OCI-LY1 (cell line): ENCODE measurements at regions not wholly inside any gene's neighbourhood (a gene's known extent, or its start where the extent isn't known, plus 50 kb on each side); places are given as distances from the start of the nearest gene placed in this dataset.

Source experiments
- H2AFZ ChIP-seq: fragments of 200-600 bp; sonication (generic), shearing (Covaris generic); 2 replicates; pipeline ENCODE4 v1.6.0; 2014; ENCODE audit warnings: antibody characterized with exemption, mild to moderate bottlenecking, low read length
- H3F3A ChIP-seq: fragments of 200-600 bp; sonication (generic), shearing (Covaris generic); 2 replicates; pipeline ENCODE4 v1.6.0; 2014; ENCODE audit warnings: mild to moderate bottlenecking, antibody characterized with exemption, low read length, moderate library complexity; ENCODE audit not compliant: insufficient read depth
- H3K27ac ChIP-seq: fragments of 200-600 bp; sonication (generic); 2 replicates; pipeline ENCODE4 v1.5.1; 2014; ENCODE audit warnings: low read length, mixed run types, mild to moderate bottlenecking, low read depth; ENCODE audit not compliant: poor library complexity, severe bottlenecking
- H3K27me3 ChIP-seq: fragments of 200-600 bp; sonication (generic); 2 replicates; pipeline ENCODE4 v1.6.0; 2014; ENCODE audit warnings: antibody characterized with exemption, mild to moderate bottlenecking, low read length, moderate library complexity; ENCODE audit not compliant: insufficient read depth
- H3K36me3 ChIP-seq: fragments of 200-600 bp; sonication (generic); 2 replicates; pipeline ENCODE4 v1.6.1; 2014; ENCODE audit warnings: mild to moderate bottlenecking, antibody characterized with exemption, low read length, moderate library complexity, mixed read lengths; ENCODE audit not compliant: insufficient read depth
- H3K4me1 ChIP-seq: fragments of 200-600 bp; sonication (generic); 2 replicates; pipeline ENCODE4 v1.5.1; 2014; ENCODE audit warnings: mild to moderate bottlenecking, low read length, moderate library complexity; ENCODE audit not compliant: insufficient read depth, severe bottlenecking
- H3K4me2 ChIP-seq: fragments of 200-600 bp; sonication (generic), shearing (Covaris generic); 2 replicates; pipeline ENCODE4 v1.6.1; 2014; ENCODE audit warnings: low read length
- H3K4me3 ChIP-seq: fragments of 200-600 bp; sonication (generic); 2 replicates; pipeline ENCODE4 v1.5.1; 2014; ENCODE audit warnings: low read length, low read depth, mild to moderate bottlenecking, mixed read lengths; ENCODE audit not compliant: poor library complexity, severe bottlenecking
- H3K79me2 ChIP-seq: fragments of 200-600 bp; shearing (Covaris generic); 2 replicates; pipeline ENCODE4 v1.6.1; 2016; ENCODE audit warnings: mixed run types, low read length, mixed read lengths; ENCODE audit not compliant: insufficient read depth
- H3K9ac ChIP-seq: fragments of 200-600 bp; sonication (generic), shearing (Covaris generic); 2 replicates; pipeline ENCODE4 v1.6.1; 2014; ENCODE audit warnings: mild to moderate bottlenecking, low read length, mixed read lengths
- H3K9me2 ChIP-seq: fragments of 200-600 bp; sonication (generic), shearing (Covaris generic); 2 replicates; pipeline ENCODE4 v1.6.1; 2014; ENCODE audit warnings: low read depth, mild to moderate bottlenecking, low read length, mixed read lengths
- H3K9me3 ChIP-seq: fragments of 200-600 bp; shearing (Covaris generic); 2 replicates; pipeline ENCODE4 v1.6.1; 2014; ENCODE audit warnings: low read length, mixed read lengths
- H4K20me1 ChIP-seq: fragments of 200-600 bp; sonication (generic), shearing (Covaris generic); 2 replicates; pipeline ENCODE4 v1.6.0; 2016; ENCODE audit warnings: mild to moderate bottlenecking, low read length; ENCODE audit not compliant: insufficient read depth
- EZH2 ChIP-seq: fragments of 200-600 bp; sonication (generic), shearing (Covaris generic); IDR thresholded peaks from 2 replicates; pipeline ENCODE4 v1.8.0; 2017; ENCODE audit warnings: borderline replicate concordance, mixed run types, mild to moderate bottlenecking, antibody characterized with exemption, low read length, moderate library complexity, mixed read lengths
- TF ChIP-seq, protein P1 (sequence below): fragments of 200-600 bp; sonication (generic), shearing (Covaris generic); IDR thresholded peaks from 2 replicates; pipeline ENCODE4 v1.5.1; 2017; ENCODE audit warnings: mild to moderate bottlenecking, antibody characterized with exemption, low read length, moderate library complexity, mixed read lengths

DNA sequence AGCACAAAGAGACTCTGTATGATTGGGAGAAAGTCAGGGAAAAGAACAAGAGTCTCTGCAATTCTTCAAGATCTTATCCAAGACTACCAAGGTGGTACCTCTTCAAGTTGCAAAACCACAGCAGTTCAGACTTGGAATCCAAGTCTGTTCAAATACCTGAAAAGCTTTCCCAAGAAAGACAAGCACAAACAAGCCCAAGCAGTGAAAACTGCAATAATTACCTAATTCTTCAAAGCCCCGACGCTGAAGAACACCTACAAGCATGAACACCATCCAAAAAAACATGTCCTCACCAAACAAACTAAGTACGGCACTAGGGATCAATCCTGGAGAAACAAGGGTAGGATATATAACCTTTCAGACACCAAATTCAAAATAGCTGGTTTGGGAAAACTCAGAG lies 299.3 kb upstream of the ALCAM start:
- no peaks in the 10 kb centered on the region for H3K27me3 ChIP-seq
- no peaks in the 10 kb centered on the region for H4K20me1 ChIP-seq
- no peaks in the 10 kb centered on the region for H3K4me1 ChIP-seq
- H3K79me2 ChIP-seq: no peaks in the 10 kb centered on the region
- H3K9me2 ChIP-seq: no peaks in the 10 kb centered on the region
- no peak overlapping the region for H3K9ac ChIP-seq
- no peaks in the 10 kb centered on the region for H3F3A ChIP-seq
- H2AFZ ChIP-seq: no peak overlapping the region
- H3K27ac ChIP-seq: no peak overlapping the region
- H3K9me3 ChIP-seq: no peaks in the 10 kb centered on the region
- TF ChIP-seq, protein P1, sequence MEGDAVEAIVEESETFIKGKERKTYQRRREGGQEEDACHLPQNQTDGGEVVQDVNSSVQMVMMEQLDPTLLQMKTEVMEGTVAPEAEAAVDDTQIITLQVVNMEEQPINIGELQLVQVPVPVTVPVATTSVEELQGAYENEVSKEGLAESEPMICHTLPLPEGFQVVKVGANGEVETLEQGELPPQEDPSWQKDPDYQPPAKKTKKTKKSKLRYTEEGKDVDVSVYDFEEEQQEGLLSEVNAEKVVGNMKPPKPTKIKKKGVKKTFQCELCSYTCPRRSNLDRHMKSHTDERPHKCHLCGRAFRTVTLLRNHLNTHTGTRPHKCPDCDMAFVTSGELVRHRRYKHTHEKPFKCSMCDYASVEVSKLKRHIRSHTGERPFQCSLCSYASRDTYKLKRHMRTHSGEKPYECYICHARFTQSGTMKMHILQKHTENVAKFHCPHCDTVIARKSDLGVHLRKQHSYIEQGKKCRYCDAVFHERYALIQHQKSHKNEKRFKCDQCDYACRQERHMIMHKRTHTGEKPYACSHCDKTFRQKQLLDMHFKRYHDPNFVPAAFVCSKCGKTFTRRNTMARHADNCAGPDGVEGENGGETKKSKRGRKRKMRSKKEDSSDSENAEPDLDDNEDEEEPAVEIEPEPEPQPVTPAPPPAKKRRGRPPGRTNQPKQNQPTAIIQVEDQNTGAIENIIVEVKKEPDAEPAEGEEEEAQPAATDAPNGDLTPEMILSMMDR: no peak
- TF ChIP-seq EZH2: no peak
- H3K4me2 ChIP-seq: no peak overlapping the region
- H3K4me3 ChIP-seq: no peak overlapping the region
- H3K36me3 ChIP-seq: no peaks in the 10 kb centered on the region

DNA sequence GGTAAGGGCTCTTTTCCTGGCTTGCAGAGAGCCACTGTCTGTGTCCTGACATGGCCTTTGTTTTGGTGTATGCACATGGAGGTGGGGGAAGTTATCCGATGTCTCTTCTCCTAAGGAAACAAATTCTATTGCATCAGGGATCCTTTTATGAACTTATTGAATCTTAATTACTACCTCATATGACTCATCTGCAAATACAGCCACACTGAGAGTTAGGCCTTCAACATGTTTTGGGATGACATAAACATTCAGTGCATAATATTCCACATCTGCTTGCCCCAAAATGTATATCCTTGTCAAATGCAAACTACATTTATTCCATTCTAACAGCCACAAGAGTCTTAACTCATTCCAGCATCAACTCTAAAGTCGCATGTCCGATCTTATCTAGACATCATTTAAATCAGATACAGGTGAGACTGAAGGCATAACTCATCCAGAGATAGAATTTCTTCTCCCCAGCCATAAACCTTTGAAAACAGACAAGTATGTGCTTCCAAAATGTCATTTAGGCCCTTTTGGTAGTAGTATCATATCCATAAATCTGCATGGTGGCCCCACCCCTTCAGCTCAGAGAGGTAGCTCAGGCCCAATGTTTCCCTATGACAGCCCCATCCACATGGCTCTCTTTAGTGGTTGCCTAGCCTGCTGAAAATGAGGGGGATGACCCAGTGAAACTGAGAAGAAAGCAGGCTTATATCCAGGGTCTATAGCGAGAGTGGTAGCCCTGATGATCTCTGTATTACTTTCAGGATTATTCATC lies 289.5 kb upstream of the ALCAM start:
- Histone ChIP-seq H4K20me1 (no peaks in the 10 kb centered on the region), H3K27me3 (no peaks in the 10 kb centered on the region), H3K27ac (no peak overlapping the region), H3K9ac (no peak overlapping the region), H3K4me3 (no peak overlapping the region), H3K79me2 (no peaks in the 10 kb centered on the region), H2AFZ (no peak overlapping the region), H3K4me1 (no peaks in the 10 kb centered on the region), H3K4me2 (no peak overlapping the region), H3K9me3 (peaks cover 7% of the 10 kb centered on the region; the same call in 1 of the 2 replicates), H3K36me3 (no peaks in the 10 kb centered on the region), H3F3A (no peaks in the 10 kb centered on the region), H3K9me2 (no peaks in the 10 kb centered on the region)
- TF ChIP-seq, protein P1: no peak
- TF ChIP-seq EZH2: no peak

DNA sequence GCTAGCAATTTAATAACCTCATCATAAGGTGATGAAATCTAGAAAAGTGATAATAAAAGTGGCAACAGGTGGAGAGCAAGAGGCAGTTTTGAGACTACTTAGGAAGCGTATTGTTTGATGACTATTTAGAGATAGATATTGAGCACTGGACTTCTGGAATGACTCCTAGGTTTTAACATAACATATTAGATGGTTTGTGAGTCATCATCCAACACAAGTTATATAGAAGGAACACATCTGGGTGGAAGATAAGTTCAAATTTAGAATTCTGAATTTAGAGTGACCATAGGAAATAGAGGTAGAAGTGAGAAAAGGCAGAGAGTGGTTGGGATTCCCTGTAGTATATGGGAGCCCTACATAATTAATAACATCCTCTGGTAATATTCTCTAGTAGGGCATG lies 282.8 kb upstream of the ALCAM start:
- Histone ChIP-seq H3K27ac (no peak overlapping the region), H3K4me1 (no peaks in the 10 kb centered on the region), H3K4me3 (no peak overlapping the region), H3F3A (no peaks in the 10 kb centered on the region), H3K36me3 (no peaks in the 10 kb centered on the region), H3K9me2 (no peaks in the 10 kb centered on the region), H2AFZ (no peak overlapping the region), H3K9ac (no peak overlapping the region), H3K27me3 (no peaks in the 10 kb centered on the region), H3K9me3 (peaks cover 7% of the 10 kb centered on the region; the same call in 1 of the 2 replicates), H3K4me2 (no peak overlapping the region), H3K79me2 (no peaks in the 10 kb centered on the region), H4K20me1 (no peaks in the 10 kb centered on the region)
- no peak for TF ChIP-seq EZH2
- TF ChIP-seq, protein P1: no peak
